ENCODE measurements at regions not wholly inside any gene's neighbourhood (a gene's known extent, or its start where the extent isn't known, plus 50 kb on each side); places are given as distances from the start of the nearest gene placed in this dataset.

- H3K9me1 ChIP-seq (replicated peaks; ENCODE audit: control insufficient read depth, extremely low read depth, insufficient read depth, low read length): no peaks in the 10 kb centered on the region
Measured at GRCh38 chr1:193656841-193657240, 470.4 kb upstream of the B3GALT2 start.

More at GRCh38 chr1:193656841-193657240, 470.4 kb upstream of the B3GALT2 start:
- FAIRE-seq (no peak), DNase-seq (ENCODE audit: low read depth, low spot score) (no peak)
- no peaks in the 10 kb centered on the region for H3K4me1 ChIP-seq (ENCODE audit: control insufficient read depth, extremely low read depth, insufficient read depth, low read length)
- H3K4me3 ChIP-seq (replicated peaks in 1 of 3; ENCODE audit: insufficient read depth in 1 of 3, low read depth in 1 of 3, low read length in 3 of 3): no peak overlapping the region
- dilution Hi-C loops (cut with MboI; ENCODE audit: extremely low pct_ligation_motif_present, low sequenced_read_pairs) (no loop called here), intact Hi-C loops (cut with micrococcal nuclease) (no loop called here)
- BruUV-seq (replicated peaks): no TSS peak
- H3K4me2 ChIP-seq (ENCODE audit: insufficient read depth, low read length): no peak overlapping the region
- TF ChIP-seq JUN (IDR thresholded peaks at IDR 0.05; ENCODE audit: borderline replicate concordance, insufficient read depth, insufficient read length, low read depth) (no peak), EZH2 (IDR thresholded peaks at IDR 0.05; ENCODE audit: borderline replicate concordance, low read depth, low read length, severe bottlenecking) (no peak), POLR2AphosphoS5 (IDR thresholded peaks at IDR 0.05; ENCODE audit: insufficient read depth, low read depth, low read length) (no peak), CTCF (IDR thresholded peaks at IDR 0.05; ENCODE audit: extremely low read depth in 1 of 2, insufficient read depth in 1 of 2, low read depth in 1 of 2, low read length in 2 of 2) (no peak), POLR2A (IDR thresholded peaks at IDR 0.05; ENCODE audit: low read depth, low read length) (no peak), MYC (IDR thresholded peaks at IDR 0.05; ENCODE audit: low read depth, low read length) (no peak), MAX (IDR thresholded peaks at IDR 0.05; ENCODE audit: insufficient read depth, insufficient read length) (no peak), FOS (IDR thresholded peaks at IDR 0.05; ENCODE audit: borderline replicate concordance, insufficient read depth, low read length) (no peak), GATA2 (IDR thresholded peaks at IDR 0.05; ENCODE audit: insufficient read depth, insufficient read length, low read depth, low read length) (no peak)
- no peaks in the 10 kb centered on the region for H3K9me3 ChIP-seq (replicated peaks; ENCODE audit: control insufficient read depth, insufficient read depth, low read length)
- H3K9ac ChIP-seq (replicated peaks; ENCODE audit: extremely low read depth, insufficient read depth, low read length): no peak overlapping the region
- no peaks in the 10 kb centered on the region for H3K36me3 ChIP-seq (ENCODE audit: control insufficient read depth in 2 of 2, extremely low read depth in 1 of 2, insufficient read depth in 2 of 2, low read length in 2 of 2)
- H3K79me2 ChIP-seq (ENCODE audit: control insufficient read depth, insufficient read depth, low read length): no peaks in the 10 kb centered on the region
- no peak overlapping the region for H2AFZ ChIP-seq (ENCODE audit: low read depth, low read length)
- no peak overlapping the region for H3K27ac ChIP-seq (ENCODE audit: insufficient read depth, low read depth, low read length)
- no peaks in the 10 kb centered on the region for H3K27me3 ChIP-seq (ENCODE audit: control insufficient read depth in 2 of 2, insufficient read depth in 2 of 2, low read length in 2 of 2)
- POLR2A ChIA-PET: no interaction called here
- CTCF ChIA-PET: no interaction called here
- H4K20me1 ChIP-seq (replicated peaks; ENCODE audit: control insufficient read depth, extremely low read depth, insufficient read depth, low read length): no peaks in the 10 kb centered on the region
